NCI-H524 (cell line): ENCODE measurements at regions not wholly inside any gene's neighbourhood (a gene's known extent, or its start where the extent isn't known, plus 50 kb on each side); places are given as distances from the start of the nearest gene placed in this dataset.

ENCODE experiments used
- DNase-seq, 2 experiments: peaks; one replicate each; lab custom pipeline; 2025; lab: John Stamatoyannopoulos, UW

GRCh38 chr3:59653405-59654122 lies 603.7 kb upstream of the CFAP20DC start:
- no peak for DNase-seq

DNA sequence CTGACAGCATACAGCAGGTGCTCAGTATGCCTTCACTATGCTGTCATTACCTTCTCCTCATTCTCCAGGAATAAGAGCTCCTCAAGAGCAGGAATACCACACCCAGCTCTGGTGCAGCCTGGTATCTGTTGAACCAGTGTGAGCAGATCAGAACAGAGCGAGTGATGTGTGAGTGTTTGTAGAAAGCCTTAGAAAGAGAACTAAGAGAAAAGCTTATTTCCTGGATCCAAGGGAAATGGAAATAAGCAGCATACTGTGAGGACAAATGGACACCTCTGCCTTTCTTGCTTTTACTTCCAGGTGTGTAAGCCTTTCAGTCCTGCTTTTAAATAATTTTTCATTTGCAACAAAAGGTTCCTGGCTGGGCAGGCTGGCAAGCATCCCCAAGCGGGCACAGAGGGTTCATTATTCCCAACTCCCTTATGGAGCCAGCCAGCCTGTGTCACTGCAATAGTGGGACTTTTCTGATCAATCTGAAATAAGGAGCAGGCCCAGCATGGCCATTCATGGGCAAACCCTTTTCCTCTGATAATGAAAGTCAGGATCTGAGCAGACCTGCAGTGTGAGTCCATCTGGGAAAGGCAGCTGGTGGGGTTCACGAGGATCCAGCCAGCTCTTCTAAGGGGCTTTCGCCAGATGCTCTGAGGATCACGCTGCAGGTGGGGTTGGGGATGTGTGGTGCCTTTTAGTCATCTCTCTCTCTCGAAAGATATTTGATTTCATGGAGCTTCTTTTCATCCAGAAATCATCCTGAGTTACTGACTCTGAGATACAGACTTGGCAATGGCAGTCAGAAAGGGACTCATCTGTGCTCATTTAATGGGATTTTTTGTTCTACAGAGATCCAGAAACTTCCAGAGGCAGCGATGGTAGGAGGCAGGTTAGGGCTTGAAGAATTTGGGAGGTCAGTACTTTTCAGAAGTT lies 594.9 kb upstream of the CFAP20DC start:
- peak; percentile 86 to 96 for DNase-seq

DNA sequence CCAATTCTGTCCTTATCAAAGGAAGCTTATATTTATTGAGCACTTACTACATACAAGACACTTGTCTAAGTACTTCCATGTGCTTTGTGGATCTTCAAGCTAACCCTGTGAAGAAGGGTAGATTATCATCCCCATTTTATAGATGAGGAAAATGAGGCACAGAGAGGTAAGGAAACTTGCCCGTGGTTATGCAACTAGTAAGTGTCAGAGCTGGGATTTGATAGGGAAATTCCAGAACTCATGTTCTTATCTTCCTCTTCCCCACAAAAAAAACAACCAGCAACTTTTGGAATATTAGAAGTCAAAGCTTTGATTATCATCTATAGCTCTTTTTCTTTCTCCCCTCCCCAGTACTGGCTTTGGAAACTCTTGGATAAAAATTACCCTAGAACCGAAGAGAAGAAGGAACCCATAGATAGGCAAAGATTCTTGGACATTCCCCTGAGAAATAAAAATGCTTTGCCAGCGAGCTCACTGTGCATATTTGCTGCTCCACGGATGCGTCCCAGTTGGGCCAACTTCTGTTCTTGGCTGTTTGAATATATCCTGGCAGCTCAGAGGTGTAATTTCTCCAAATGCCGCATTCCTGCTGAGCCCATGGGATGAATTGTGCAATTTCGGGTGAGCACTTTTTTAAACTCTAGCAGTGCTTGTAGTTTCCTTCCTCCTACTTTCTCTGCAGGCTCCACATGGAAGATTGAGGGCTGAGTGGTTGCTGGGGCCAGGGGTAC lies 591.5 kb upstream of the CFAP20DC start:
- DNase-seq: no peak

- peak in 1 of 2 experiments; percentile 24 for DNase-seq
Observed at GRCh38 chr3:59632760-59633573, 583.1 kb upstream of the CFAP20DC start.

DNA sequence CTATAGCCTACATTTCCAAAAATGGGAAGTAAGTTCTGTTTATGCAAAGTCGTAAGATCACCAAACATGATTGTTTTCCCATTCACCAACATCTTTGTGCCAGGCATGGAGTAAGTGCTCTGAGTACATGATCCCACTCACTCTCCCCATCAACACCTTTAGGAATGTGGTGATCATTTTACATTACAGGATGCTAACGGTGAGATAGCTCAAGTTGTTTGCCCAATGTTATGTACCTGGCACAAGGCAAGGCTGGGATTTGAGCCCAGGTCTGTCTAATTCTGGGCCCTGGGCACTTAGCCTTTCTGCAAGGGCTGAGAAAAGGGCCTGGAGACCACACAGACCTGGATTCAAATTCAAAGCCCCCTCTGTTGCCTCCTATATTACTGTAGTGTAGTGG lies 581.7 kb upstream of the CFAP20DC start:
- no peak for DNase-seq

DNA sequence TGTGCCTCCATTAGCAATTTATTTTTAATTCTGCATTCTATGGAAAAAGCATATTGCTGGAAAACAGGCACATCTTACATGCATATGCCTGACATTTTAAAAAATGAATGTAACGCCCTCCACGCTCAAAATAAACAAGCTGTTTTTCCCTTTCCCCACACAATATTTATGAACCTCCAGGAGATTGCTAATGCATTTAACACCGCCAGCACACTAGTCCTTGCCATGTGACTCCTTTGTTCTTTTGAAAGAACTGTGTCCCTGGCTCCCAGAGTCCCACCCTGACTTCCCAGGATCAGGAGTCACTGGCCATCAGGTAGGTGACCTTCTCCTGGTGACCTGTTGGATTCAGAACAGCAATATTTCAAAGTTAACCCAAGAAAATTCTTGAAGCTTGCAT lies 571.2 kb upstream of the CFAP20DC start:
- DNase-seq: no peak

DNA sequence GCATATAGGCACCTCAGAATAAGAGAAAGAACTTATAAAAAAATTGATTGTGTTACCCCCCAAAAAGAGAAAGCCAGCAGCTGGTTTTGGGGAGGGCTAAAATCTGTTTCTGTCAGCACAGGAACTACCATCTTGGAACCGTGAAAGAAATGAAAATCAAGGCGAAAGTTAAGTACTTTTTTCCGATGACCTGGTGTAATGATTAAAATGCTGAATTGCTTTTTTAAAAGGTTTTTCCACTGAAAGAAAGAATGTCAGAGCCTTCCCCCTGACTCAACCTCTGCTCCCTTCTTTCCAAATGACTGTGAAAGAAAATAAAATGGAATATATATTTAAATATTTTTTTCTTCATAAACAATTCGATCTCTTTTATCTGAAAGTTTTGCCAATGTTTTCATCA lies 570.5 kb upstream of the CFAP20DC start:
- DNase-seq: no peak

- no peak for DNase-seq
Observed at GRCh38 chr3:59612444-59612715, 562.6 kb upstream of the CFAP20DC start.

- DNase-seq: no peak
Observed at GRCh38 chr3:59611649-59612443, 562.0 kb upstream of the CFAP20DC start.

DNA sequence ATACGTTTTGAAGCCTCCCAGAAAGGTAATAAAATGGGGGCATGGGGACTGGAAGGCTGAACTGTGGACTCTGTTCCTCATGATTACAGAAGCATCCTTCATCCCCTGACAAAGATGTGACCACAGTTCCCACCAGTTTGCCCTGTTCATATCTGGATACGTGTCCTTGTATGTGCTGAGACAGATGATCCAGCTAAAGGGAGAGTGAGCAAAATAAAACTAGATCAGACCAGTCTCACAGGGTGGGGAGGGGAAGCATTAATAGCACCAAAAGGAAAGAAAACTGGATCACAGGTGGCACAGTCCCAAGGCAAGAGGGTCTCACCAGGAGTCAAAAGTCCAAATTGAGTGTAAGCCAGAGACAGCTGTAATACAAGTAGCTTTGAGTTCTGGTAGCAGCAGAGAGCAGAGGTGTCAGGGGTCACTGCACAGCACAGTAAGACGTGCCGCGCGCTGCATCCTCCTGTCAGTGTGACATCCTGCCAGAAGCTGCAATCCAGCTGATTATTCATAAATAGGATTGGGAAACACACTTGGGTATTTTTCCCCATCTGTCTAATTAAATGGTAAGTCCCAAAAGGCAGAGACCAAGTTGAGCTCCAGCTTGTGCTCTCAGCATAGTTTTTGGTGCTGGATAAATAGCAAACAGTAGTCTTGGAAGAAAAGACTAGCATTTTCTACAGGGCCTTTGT lies 560.0 kb upstream of the CFAP20DC start:
- peak; percentile 88 to 99 for DNase-seq

DNA sequence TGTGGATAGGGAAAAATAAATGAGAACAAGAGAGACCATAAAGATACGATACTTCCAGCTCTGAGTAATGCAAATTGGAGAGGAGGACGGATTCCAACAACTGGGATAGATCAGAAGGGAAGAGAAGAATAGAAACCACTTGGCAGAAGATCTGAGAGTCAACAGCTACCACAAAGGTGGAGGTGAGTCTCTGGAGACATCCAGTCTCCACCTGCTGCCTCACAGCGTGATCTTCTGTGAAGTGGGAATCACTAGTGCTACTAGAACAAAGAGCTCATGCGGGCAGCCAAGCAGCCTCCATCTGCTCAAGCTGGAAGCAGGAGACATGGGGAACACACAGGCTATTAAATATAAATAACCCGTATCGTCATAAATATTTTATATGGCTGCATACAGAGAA lies 558.5 kb upstream of the CFAP20DC start:
- peak; percentile 62 to 75 for DNase-seq

GRCh38 chr3:59607656-59608055 lies 557.8 kb upstream of the CFAP20DC start:
- DNase-seq: peak; percentile 3 to 32

- no peak for DNase-seq
Observed at GRCh38 chr3:59606638-59607266, 556.9 kb upstream of the CFAP20DC start.

- no peak for DNase-seq
Observed at GRCh38 chr3:59605944-59606534, 556.2 kb upstream of the CFAP20DC start.

DNA sequence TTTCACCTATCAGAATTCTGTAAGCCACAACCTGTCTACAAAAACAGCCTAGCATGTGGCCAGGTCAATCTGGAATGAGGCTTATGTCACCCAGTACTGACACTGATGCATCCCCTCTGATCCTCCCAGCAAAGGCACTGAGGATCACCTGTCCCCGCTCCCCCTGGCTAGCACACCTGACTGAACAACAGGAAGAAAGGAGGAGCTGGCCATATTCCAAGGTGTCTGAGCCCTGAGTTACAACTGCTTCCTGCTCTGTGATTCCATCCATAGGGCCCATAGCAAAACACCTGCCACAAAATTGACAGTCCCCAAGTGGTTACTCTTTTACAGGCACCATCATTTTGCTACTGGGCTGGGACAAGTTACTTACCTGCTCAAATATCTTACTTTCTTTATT lies 555.5 kb upstream of the CFAP20DC start:
- no peak for DNase-seq

DNA sequence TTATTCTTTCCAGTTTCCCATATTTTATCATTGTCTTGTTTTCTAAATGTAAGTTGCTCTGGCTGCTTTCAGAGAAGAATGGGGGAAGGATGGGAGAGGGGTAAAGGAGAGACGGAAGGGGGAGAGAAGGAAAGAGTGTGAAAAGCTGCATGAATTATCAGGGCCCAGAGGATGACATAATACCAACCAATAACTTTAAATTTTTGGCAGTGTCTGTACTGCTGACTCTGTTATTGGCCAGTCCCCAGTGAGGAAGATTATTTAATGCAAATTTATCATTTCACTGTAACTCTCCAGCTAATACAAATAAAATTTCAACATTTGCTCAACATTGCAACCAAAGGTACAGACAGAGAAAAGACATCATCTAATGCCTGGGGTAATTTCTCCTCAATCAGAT lies 551.7 kb upstream of the CFAP20DC start:
- DNase-seq: no peak

- DNase-seq: no peak
Observed at GRCh38 chr3:59600631-59601030, 550.8 kb upstream of the CFAP20DC start.

DNA sequence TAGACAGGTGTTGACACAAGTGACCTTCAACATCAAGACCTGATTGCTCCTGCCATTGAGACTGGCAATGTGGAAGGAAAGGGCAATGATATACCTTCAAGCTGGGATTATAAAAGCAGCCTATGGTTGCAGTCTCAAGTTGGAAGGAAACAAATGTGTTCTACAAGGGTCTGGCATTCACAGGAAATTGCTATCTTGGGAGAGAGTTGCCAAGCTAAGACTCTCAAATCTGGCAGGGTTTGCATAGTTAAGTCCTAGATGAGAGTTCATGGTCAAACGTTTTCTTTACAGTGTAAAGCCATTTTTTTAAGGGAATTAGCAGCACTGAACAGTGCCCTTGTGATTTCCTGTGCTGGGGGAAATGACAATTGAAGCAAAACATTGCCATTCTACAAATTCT lies 546.9 kb upstream of the CFAP20DC start:
- DNase-seq: no peak

GRCh38 chr3:59595830-59596229 lies 546.0 kb upstream of the CFAP20DC start:
- DNase-seq: no peak

- DNase-seq: no peak
Observed at GRCh38 chr3:59593380-59593779, 543.6 kb upstream of the CFAP20DC start.
